NCI-H2107 treated with DMSO at 0.1 percent for 48 hours (cell line): ENCODE measurements at regions not wholly inside any gene's neighbourhood (a gene's known extent, or its start where the extent isn't known, plus 50 kb on each side); places are given as distances from the start of the nearest gene placed in this dataset.
"Not testable (repeated sequence)": the region's sequence is repeated elsewhere in the genome, so short reads cannot be mapped to it uniquely, and the experiment has no call there.

Experiments used
- DNase-seq: peaks from one replicate; lab custom pipeline; 2025; ENCODE audit not compliant: unreplicated experiment; lab: John Stamatoyannopoulos, UW

DNA sequence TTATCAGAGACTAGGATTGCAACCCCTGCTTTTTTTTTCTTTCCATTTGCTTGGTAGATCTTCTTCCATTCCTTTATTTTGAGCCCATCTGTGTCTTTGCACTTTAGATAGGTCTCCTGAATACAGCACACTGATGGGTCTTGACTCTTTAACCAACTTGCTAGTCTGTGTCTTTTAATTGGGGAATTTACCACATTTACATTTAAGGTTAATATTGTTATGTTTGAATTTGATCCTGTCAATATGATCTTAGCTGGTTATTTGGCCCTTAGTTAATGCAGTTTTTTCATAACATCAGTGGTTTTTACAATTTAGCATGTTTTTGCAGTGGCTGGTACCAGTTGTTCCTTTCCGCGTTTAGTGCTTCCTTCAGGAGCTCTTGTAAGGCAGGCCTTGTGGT, 437.2 kb downstream of the ARL4A start:
- not testable (repeated sequence) for DNase-seq

DNA sequence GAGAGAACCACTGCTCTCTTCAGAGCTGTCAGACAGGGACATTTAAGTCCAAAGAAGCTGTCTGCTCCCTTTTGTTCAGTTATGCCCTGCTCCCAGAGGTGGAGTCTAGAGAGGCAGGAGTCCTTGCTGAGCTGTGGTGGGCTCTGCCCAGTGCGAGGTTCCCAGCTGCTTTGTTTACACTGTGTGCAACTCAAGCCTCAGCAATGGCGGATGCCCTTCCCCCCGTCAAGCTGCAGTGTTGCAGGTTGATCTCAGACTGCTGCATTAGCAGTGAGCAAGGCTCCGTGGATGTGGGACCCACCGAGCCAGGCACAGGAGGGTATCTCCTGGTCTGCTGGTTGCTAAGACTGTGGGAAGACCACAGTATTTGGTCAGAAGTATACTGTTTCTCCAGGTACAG, 438.9 kb downstream of the ARL4A start:
- no peak for DNase-seq

- no peak for DNase-seq
Measured at GRCh38 chr7:13130321-13130720, 442.9 kb downstream of the ARL4A start.

- DNase-seq = not testable (repeated sequence)
Measured at GRCh38 chr7:13130906-13131305, 443.5 kb downstream of the ARL4A start.

DNA sequence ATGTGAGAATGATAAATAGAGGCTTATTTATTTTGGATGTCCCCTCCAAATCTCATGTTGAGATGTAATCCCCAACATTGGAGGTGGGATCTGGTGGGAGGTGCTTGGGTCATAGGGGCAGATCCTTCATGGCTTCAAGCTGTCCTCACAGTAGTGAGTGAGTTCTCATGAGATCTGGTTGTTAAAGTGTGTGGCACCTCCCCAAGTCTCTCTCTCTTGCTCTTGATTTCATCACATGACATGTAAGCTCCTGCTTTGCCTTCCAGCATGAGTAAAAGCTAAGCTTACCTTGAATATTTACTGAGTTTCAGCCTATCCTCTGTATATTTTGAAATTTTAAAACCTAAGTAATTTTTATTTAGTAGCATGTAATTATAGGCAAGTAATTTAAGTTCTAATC, 444.9 kb downstream of the ARL4A start:
- DNase-seq = no peak

GRCh38 chr7:13136345-13136744, 448.9 kb downstream of the ARL4A start:
- not testable (repeated sequence) for DNase-seq

GRCh38 chr7:13139436-13139835, 452.0 kb downstream of the ARL4A start:
- no peak for DNase-seq

DNA sequence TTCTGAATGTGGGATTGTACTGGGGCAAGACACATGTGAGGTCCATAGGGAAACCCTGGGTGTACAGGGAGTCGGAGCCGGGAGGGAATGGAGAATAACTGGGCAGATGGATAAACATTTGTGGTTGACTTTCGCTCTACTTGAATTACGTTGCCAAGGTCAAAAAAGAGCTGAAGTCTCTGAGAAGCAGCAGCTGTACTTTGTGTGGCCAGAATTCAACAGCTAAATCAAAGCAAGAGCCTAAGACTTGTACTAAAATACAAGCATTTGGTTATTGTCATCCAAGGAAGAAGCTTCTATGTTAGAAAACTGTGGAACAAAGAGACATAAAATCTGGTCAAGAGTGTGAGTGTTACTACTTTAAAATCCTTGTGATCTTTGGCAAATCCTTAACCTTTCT, 457.2 kb downstream of the ARL4A start:
- DNase-seq = peak; percentile 42

- no peak for DNase-seq
Measured at GRCh38 chr7:13148548-13148947, 461.1 kb downstream of the ARL4A start.

- no peak for DNase-seq
Measured at GRCh38 chr7:13151978-13152377, 464.5 kb downstream of the ARL4A start.

DNA sequence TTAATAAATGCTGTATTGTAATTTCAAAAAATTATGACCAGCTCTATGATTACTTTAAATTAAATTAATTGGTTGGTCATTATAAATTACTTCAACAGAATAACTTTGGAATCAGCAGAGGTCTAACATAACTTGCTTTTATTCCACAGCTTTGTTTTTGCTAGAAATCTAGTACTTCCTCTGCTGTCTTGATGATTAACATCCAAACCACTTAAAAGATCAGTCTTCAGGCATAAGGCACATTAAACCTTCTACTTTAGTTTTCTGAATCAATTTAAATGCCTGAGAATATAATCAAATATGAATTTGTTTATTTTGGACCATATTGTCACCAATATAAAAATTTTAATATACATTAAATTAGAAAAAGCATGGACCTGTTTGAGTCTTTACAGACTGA, 465.3 kb downstream of the ARL4A start:
- no peak for DNase-seq

- DNase-seq = no peak
Measured at GRCh38 chr7:13153266-13153665, 465.8 kb downstream of the ARL4A start.

- DNase-seq = no peak
Measured at GRCh38 chr7:13153742-13154141, 466.3 kb downstream of the ARL4A start.

DNA sequence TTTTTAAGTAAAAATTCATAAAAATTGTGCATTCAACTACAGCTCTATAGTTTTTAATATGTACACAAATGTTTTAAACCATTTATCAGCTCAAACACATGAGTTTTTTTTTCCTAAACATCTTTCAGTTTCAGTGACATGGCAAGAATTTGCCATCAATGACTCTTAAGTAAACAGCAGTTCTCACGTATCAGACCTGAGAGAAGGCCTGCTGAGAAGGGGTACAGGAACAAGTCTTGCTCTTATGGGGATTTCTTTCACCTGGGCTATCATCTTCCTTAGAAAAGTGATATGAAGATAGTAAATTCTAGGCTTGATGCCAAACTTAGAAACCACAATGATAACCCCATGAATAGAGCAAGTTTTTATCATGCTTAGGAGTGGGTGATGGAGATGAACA, 467.8 kb downstream of the ARL4A start:
- peak; percentile 62 for DNase-seq

GRCh38 chr7:13159003-13159402, 471.6 kb downstream of the ARL4A start:
- no peak for DNase-seq

- no peak for DNase-seq
Measured at GRCh38 chr7:13159467-13160184, 472.2 kb downstream of the ARL4A start.

DNA sequence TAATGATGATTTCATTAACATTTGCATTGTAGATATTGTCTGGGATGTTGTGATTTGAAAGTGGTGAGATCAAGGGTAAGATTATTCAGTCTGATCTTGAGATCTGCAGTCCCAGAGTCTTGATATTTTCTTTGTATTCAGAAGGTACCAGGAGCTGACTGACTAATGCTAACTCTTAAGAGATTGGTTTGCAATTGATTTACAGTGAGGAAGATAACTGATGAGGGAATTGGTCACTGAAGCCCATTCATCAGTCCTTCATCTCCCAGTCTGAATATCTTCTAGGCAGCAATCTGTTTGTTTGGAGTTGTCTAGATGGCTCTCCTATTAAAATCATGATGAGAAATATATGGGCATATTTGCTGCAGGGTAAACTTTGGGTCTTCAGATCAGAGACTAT, 473.7 kb downstream of the ARL4A start:
- DNase-seq = no peak

- DNase-seq = no peak
Measured at GRCh38 chr7:13165854-13166253, 478.4 kb downstream of the ARL4A start.

- DNase-seq = no peak
Measured at GRCh38 chr7:13166801-13167200, 479.4 kb downstream of the ARL4A start.

DNA sequence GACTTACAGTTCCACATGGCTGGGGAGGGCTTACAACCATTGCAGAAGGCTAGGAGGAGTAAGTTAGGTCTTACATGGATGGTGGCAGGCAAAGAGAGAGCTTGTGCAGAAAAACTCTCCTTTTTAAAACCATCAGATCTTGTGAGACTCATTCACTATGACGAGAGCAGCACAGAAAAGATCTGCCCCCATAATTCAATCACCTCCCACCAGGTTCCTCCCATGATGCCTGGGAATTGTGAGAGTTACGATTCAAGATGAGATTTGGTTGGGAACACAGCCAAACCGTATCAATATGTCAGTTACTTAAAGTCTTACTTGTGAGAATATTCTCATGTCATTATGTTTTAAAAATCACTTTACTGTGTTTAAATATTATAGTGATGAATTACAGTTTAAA, 481.9 kb downstream of the ARL4A start:
- DNase-seq = no peak

- no peak for DNase-seq
Measured at GRCh38 chr7:13174991-13175390, 487.6 kb downstream of the ARL4A start.

DNA sequence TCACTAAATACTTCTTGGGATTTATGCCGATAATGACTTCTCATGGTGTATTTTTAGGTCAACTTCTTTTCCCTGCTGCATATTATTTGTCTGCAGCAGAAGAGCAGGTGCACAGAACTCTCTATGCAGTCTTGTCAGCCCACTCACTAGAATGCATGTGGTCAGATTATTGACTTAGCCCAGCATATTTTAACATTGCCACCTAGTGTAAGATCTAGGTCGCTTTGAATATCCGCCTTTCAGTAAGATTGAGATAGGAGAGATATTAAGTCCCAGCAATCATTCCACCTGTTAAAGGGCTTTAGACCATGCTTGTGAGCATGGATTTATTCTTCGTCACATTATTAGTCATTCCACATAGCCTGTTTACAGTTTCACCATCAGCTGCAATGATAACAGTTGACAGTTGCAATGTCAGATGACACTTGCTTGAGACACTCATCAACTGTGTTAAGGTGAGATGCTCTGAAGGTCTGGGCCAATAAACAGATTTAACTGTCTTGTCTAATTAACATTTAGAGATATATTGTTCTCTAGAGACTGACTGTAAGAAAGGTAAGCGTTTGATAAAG, 491.7 kb downstream of the ARL4A start:
- peak; percentile 64 for DNase-seq
